ENCODE measurements at regions not wholly inside any gene's neighbourhood (a gene's known extent, or its start where the extent isn't known, plus 50 kb on each side); places are given as distances from the start of the nearest gene placed in this dataset.

DNA sequence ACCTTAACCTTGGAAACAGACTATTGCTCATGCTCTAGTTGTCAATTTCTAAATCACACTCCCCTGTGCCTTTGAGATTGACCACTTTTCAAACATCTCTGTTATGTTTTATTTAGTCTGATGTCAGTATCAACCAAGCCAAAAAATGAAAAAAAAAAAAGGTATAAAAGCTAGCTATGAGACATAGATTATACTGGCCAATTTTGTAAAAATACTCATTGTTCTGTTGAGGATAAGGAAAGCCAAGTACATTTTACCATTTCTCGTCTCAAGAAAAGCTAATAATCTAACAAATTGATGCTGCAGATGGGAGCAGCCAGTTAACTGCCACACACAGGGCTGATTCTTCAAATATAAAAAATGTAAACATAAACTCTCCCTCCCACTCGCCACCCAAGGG is 572.6 kb upstream of the KLF12 start:
- H3K4me1 Mint-ChIP-seq, result no peaks in the 10 kb centered on the region
- WGBS (ENCODE audit: insufficient coverage), result no CpG with 5 or more reads among the region's 2 CpGs
- Histone ChIP-seq H3K36me3 (ENCODE audit: control insufficient read depth in 2 of 2, extremely low read depth in 1 of 2, insufficient read depth in 1 of 2, low read length in 1 of 2) (no peaks in the 10 kb centered on the region), H3K4me1 (ENCODE audit: control insufficient read depth in 1 of 2, extremely low read depth in 1 of 2, insufficient read depth in 2 of 2, low read length in 2 of 2) (no peaks in the 10 kb centered on the region), H3K27ac (ENCODE audit: low read length) (no peak overlapping the region), H3K9me3 (no peaks in the 10 kb centered on the region), H3K27me3 (replicated peaks in 1 of 2; ENCODE audit: control insufficient read depth in 2 of 2, extremely low read depth in 1 of 2, insufficient read depth in 2 of 2, low read length in 1 of 2) (no peaks in the 10 kb centered on the region), H3K4me3 (ENCODE audit: control insufficient read depth in 1 of 2, extremely low read depth in 1 of 2, low read length in 1 of 2) (no peak overlapping the region)
- H3K9me3 Mint-ChIP-seq, result no peaks in the 10 kb centered on the region
- POLR2A ChIA-PET, result no interaction called here
- H3K27ac Mint-ChIP-seq, result no peak overlapping the region
- DNase-seq (no peak), ATAC-seq (replicated peaks in 1 of 4) (no peak)
- no peak overlapping the region for H3K4me3 Mint-ChIP-seq
- H3K27me3 Mint-ChIP-seq, result peaks cover 1 to 19% of the 10 kb centered on the region in 2 donors
- H3K36me3 Mint-ChIP-seq, result no peaks in the 10 kb centered on the region
- CTCF ChIA-PET, result no interaction called here

DNA sequence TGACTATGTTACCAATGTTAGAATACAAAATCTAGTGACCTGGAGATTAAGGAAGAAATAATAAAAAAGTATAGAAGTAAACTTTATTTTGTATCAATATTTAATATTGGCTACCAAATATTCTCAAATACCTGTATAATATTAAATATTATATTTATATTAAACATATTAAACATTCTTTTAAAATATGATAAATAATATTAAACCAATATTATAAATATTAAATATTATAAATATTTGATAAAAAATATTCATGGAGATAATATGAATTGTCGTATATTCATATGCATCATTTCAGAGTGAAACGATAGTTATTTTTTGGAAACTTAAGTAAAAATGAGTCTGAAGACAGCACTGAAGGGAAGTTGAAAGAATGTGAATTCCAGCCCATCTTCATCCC is 571.2 kb upstream of the KLF12 start:
- DNase-seq, result no peak
- Histone ChIP-seq H3K4me1 (ENCODE audit: control insufficient read depth in 1 of 2, extremely low read depth in 1 of 2, insufficient read depth in 2 of 2, low read length in 2 of 2) (no peaks in the 10 kb centered on the region), H3K27ac (ENCODE audit: low read length) (no peak overlapping the region), H3K4me3 (ENCODE audit: control insufficient read depth in 1 of 2, extremely low read depth in 1 of 2, low read length in 1 of 2) (no peak overlapping the region), H3K27me3 (replicated peaks in 1 of 2; ENCODE audit: control insufficient read depth in 2 of 2, extremely low read depth in 1 of 2, insufficient read depth in 2 of 2, low read length in 1 of 2) (no peaks in the 10 kb centered on the region), H3K36me3 (ENCODE audit: control insufficient read depth in 2 of 2, extremely low read depth in 1 of 2, insufficient read depth in 1 of 2, low read length in 1 of 2) (no peaks in the 10 kb centered on the region), H3K9me3 (no peaks in the 10 kb centered on the region)
- H3K4me3 Mint-ChIP-seq, result no peak overlapping the region
- CTCF ChIA-PET, result no interaction called here
- no CpG with 5 or more reads among the region's 2 CpGs for WGBS (ENCODE audit: insufficient coverage)
- peaks cover 2 to 19% of the 10 kb centered on the region in 2 donors for H3K27me3 Mint-ChIP-seq
- ATAC-seq (replicated peaks in 1 of 4), result no peak
- no peaks in the 10 kb centered on the region for H3K4me1 Mint-ChIP-seq
- POLR2A ChIA-PET, result no interaction called here
- H3K36me3 Mint-ChIP-seq, result no peaks in the 10 kb centered on the region
- no peaks in the 10 kb centered on the region for H3K9me3 Mint-ChIP-seq
- no peak overlapping the region for H3K27ac Mint-ChIP-seq

DNA sequence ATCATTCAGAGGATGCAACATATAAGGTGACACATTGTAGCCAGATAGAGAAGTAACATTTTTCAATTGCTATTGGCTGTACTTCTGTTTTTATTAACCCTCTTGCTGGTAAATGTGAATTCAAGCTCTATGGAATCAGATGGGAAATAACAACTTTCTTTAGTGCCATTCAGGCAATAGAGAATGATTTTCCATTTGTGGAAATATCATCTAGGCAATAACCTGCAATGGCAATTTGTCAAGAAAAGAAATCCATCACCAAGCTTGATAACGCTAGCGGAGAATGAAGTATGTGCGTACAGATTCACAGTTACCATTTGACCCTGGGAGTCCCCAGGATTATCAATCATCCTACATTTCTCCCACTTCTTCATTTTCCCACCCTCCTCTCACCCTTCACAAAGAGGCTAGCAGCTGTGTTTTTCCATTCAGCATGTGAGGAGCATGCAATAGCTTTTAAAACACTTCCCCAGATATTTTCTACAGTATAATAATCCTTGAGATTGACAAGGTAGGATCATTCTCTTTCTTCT is 569.7 kb upstream of the KLF12 start:
- Histone ChIP-seq H3K4me1 (ENCODE audit: control insufficient read depth in 1 of 2, extremely low read depth in 1 of 2, insufficient read depth in 2 of 2, low read length in 2 of 2) (no peaks in the 10 kb centered on the region), H3K4me3 (ENCODE audit: control insufficient read depth in 1 of 2, extremely low read depth in 1 of 2, low read length in 1 of 2) (no peak overlapping the region), H3K27ac (ENCODE audit: low read length) (no peak overlapping the region), H3K36me3 (ENCODE audit: control insufficient read depth in 2 of 2, extremely low read depth in 1 of 2, insufficient read depth in 1 of 2, low read length in 1 of 2) (no peaks in the 10 kb centered on the region), H3K9me3 (no peaks in the 10 kb centered on the region), H3K27me3 (replicated peaks in 1 of 2; ENCODE audit: control insufficient read depth in 2 of 2, extremely low read depth in 1 of 2, insufficient read depth in 2 of 2, low read length in 1 of 2) (no peaks in the 10 kb centered on the region)
- ATAC-seq (replicated peaks in 1 of 4) (no peak), DNase-seq (no peak)
- no peaks in the 10 kb centered on the region for H3K4me1 Mint-ChIP-seq
- no peaks in the 10 kb centered on the region for H3K9me3 Mint-ChIP-seq
- no peaks in the 10 kb centered on the region for H3K36me3 Mint-ChIP-seq
- no peak overlapping the region for H3K4me3 Mint-ChIP-seq
- ChIA-PET CTCF (no interaction called here), POLR2A (interaction anchor here in 1 of 2 donors (0.6 kb wide), 1 partner anchor 80 kb away, joined by 3 read pairs; no protein-coding TSS in a partner anchor)
- peaks cover 2 to 16% of the 10 kb centered on the region in 2 donors for H3K27me3 Mint-ChIP-seq
- H3K27ac Mint-ChIP-seq, result no peak overlapping the region
- WGBS (ENCODE audit: insufficient coverage), result 100% methylated on average over 3 of the region's 3 CpGs

DNA sequence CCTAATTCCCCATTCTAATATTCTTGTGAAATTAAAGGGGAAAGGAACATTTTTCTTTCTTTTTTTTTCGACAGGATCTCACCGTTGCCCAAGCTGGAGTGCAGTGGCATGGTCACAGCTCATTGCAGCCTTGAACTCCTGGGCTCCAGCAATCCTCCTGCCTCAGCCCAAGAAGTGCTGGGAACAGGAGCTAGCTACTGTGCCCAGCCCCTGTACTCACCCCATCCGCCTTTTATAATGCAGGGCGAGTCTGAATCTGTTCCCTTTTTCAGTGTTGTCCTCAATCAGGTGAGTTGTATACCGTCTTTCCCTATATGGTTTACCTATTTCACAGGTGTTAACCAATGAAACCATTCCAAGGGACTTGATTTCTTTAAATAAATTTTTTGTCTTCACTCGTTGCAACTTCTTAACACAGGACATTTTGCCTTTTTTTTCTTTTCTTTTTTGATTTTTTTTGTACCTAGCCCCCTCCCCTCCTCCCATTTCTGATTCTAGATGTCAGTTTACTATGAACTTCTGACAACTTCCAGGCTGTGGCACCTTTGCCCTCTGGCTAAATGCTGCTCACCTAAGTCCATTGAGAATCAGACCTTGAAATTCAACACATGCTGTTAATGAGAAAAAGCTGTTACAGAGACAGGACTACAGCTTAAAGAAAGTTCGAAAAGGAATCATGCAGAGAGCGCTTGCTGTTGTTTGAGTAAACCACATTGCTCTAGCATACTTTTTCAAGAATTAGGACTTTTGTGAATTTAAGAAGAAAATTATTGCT is 562.1 kb upstream of the KLF12 start:
- peaks cover 0 to 2% of the 10 kb centered on the region in 2 experiments for H3K27me3 ChIP-seq (replicated peaks in 1 of 2; ENCODE audit: control insufficient read depth in 2 of 2, extremely low read depth in 1 of 2, insufficient read depth in 2 of 2, low read length in 1 of 2)
- H3K4me1 ChIP-seq (ENCODE audit: control insufficient read depth in 1 of 2, extremely low read depth in 1 of 2, insufficient read depth in 2 of 2, low read length in 2 of 2), result no peaks in the 10 kb centered on the region
- ATAC-seq (replicated peaks in 1 of 4), result no peak
- no peak overlapping the region for H3K27ac ChIP-seq (ENCODE audit: low read length)
- Mint-ChIP-seq H3K4me1 (no peaks in the 10 kb centered on the region), H3K27ac (no peak overlapping the region), H3K27me3 (peaks cover 3 to 17% of the 10 kb centered on the region in 2 donors), H3K36me3 (no peaks in the 10 kb centered on the region), H3K4me3 (no peak overlapping the region), H3K9me3 (no peaks in the 10 kb centered on the region)
- no peaks in the 10 kb centered on the region for H3K36me3 ChIP-seq (ENCODE audit: control insufficient read depth in 2 of 2, extremely low read depth in 1 of 2, insufficient read depth in 1 of 2, low read length in 1 of 2)
- DNase-seq, result no peak
- H3K9me3 ChIP-seq, result no peaks in the 10 kb centered on the region
- H3K4me3 ChIP-seq (ENCODE audit: control insufficient read depth in 1 of 2, extremely low read depth in 1 of 2, low read length in 1 of 2), result no peak overlapping the region
- POLR2A ChIA-PET, result no interaction called here
- CTCF ChIA-PET, result interaction anchor here in 1 of 2 donors (0.5 kb wide), 1 partner anchor 957 kb away, joined by 3 read pairs; no protein-coding TSS in a partner anchor
- WGBS (ENCODE audit: insufficient coverage), result 54% methylated on average over 4 of the region's 8 CpGs

DNA sequence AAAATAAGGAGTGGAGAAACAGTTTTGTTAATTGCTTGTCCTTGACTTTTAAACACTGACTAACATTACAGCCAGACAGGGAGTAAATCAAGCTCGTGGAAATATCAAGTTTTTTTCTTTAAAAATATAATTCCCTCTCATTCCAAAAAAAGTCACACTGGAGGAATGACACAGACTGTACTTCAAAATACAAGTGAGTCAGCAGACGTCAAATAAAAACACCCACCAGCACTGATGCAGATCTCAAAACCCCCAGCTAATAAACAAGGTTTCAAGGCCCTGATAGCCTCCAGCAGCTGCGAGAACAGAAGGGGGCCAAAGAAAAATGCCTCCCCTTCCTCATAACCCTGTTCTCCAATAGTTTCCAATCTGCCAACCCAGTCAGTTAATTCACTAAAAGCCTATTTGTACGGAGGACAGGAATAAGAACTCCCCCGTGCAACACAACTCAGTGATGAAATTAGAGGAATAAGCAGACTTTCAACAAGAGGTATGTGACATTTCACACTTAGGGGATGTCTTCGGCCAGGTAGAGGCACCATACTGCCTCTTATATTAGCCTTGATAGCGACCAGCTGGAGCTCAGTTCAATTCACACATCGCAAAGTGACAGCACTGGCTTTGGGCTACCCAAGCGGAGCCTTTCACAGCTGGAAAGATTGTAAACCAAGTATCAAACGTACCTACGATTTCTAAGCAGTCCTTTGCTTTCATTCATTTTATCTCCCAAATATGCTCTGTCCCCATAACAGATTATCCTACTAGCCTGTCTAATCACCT is 561.0 kb upstream of the KLF12 start:
- H3K27ac Mint-ChIP-seq, result no peak overlapping the region
- H3K4me1 ChIP-seq (ENCODE audit: control insufficient read depth in 1 of 2, extremely low read depth in 1 of 2, insufficient read depth in 2 of 2, low read length in 2 of 2), result no peaks in the 10 kb centered on the region
- POLR2A ChIA-PET, result no interaction called here
- DNase-seq (no peak), ATAC-seq (replicated peaks in 1 of 4) (no peak)
- H3K27ac ChIP-seq (ENCODE audit: low read length), result no peak overlapping the region
- peaks cover 0 to 2% of the 10 kb centered on the region in 2 experiments for H3K27me3 ChIP-seq (replicated peaks in 1 of 2; ENCODE audit: control insufficient read depth in 2 of 2, extremely low read depth in 1 of 2, insufficient read depth in 2 of 2, low read length in 1 of 2)
- WGBS (ENCODE audit: insufficient coverage), result 45% methylated on average over 6 of the region's 11 CpGs
- no peak overlapping the region for H3K4me3 ChIP-seq (ENCODE audit: control insufficient read depth in 1 of 2, extremely low read depth in 1 of 2, low read length in 1 of 2)
- CTCF ChIA-PET, result no interaction called here
- H3K27me3 Mint-ChIP-seq, result peaks cover 2 to 17% of the 10 kb centered on the region in 2 donors
- H3K36me3 Mint-ChIP-seq, result no peaks in the 10 kb centered on the region
- no peaks in the 10 kb centered on the region for H3K4me1 Mint-ChIP-seq
- no peaks in the 10 kb centered on the region for H3K9me3 Mint-ChIP-seq
- no peaks in the 10 kb centered on the region for H3K9me3 ChIP-seq
- no peak overlapping the region for H3K4me3 Mint-ChIP-seq
- H3K36me3 ChIP-seq (ENCODE audit: control insufficient read depth in 2 of 2, extremely low read depth in 1 of 2, insufficient read depth in 1 of 2, low read length in 1 of 2), result no peaks in the 10 kb centered on the region

DNA sequence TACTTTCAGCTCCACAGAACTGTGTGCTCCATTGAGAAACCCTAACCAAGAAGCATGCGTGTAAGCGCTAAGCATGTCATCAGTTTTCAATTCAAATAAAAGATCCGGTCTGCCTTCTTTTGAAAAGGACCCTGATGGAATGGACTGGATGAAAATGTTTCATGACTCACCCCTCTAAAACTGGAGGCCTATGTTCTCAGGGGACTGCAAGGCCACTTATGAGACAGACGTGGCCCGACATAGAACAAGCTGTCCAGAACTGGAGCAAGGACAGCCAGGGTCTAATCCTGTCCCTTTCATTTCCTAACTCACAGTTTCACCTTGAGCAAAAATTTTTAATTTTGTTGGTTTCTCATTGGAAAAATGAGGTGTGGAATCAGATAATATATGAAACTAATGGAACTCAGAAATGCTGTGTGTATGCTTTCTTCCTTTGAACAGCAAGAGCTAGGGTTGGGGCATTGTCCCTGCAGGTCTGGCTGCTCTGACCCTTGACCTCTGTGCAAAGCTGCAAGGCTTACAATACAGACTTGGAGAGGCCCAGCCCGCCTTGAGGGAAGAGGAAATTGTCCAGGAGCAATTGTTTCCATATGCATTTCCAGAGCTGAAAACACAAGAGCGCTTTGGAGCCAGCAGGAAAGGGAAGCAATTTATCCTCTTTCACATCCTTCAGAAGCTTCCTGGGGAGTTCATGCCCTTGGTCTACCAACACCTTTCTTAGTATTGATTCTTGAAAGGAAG is 553.4 kb upstream of the KLF12 start:
- H3K27me3 ChIP-seq (replicated peaks in 1 of 2; ENCODE audit: control insufficient read depth in 2 of 2, extremely low read depth in 1 of 2, insufficient read depth in 2 of 2, low read length in 1 of 2), result no peaks in the 10 kb centered on the region
- DNase-seq (no peak), ATAC-seq (replicated peaks in 1 of 4) (no peak)
- H3K9me3 Mint-ChIP-seq, result peaks cover 6 to 10% (median 7%) of the 10 kb centered on the region in 3 donors
- no peaks in the 10 kb centered on the region for H3K4me1 Mint-ChIP-seq
- H3K27ac ChIP-seq (ENCODE audit: low read length), result no peak overlapping the region
- no peaks in the 10 kb centered on the region for H3K4me1 ChIP-seq (ENCODE audit: control insufficient read depth in 1 of 2, extremely low read depth in 1 of 2, insufficient read depth in 2 of 2, low read length in 2 of 2)
- peaks cover 2 to 5% of the 10 kb centered on the region in 2 donors for H3K27me3 Mint-ChIP-seq
- ChIA-PET POLR2A (no interaction called here), CTCF (no interaction called here)
- whole genome bisulfite sequencing (ENCODE audit: insufficient coverage), result no CpG with 5 or more reads among the region's 7 CpGs
- no peak overlapping the region for H3K4me3 ChIP-seq (ENCODE audit: control insufficient read depth in 1 of 2, extremely low read depth in 1 of 2, low read length in 1 of 2)
- H3K36me3 ChIP-seq (ENCODE audit: control insufficient read depth in 2 of 2, extremely low read depth in 1 of 2, insufficient read depth in 1 of 2, low read length in 1 of 2), result no peaks in the 10 kb centered on the region
- no peak overlapping the region for H3K27ac Mint-ChIP-seq
- H3K36me3 Mint-ChIP-seq, result no peaks in the 10 kb centered on the region
- H3K9me3 ChIP-seq, result no peaks in the 10 kb centered on the region
- H3K4me3 Mint-ChIP-seq, result no peak overlapping the region
